HUES6 (cell line): ENCODE measurements at regions not wholly inside any gene's neighbourhood (a gene's known extent, or its start where the extent isn't known, plus 50 kb on each side); places are given as distances from the start of the nearest gene placed in this dataset.

Experiments used
- H3K27ac ChIP-seq: 2 replicates; pipeline ENCODE4 v1.7.0; 2013; ENCODE audit warnings: low read depth, mild to moderate bottlenecking, low read length, inconsistent platforms
- H3K27me3 ChIP-seq: 2 replicates; pipeline ENCODE4 v1.6.1; 2013; ENCODE audit warnings: low read length; ENCODE audit not compliant: control insufficient read depth, insufficient read depth
- H3K36me3 ChIP-seq: 2 replicates; pipeline ENCODE4 v1.6.1; 2013; ENCODE audit warnings: low read length; ENCODE audit not compliant: control insufficient read depth, insufficient read depth
- H3K4me1 ChIP-seq: 2 replicates; pipeline ENCODE4 v1.6.1; 2013; ENCODE audit warnings: low read length; ENCODE audit not compliant: control insufficient read depth, insufficient read depth
- H3K4me3 ChIP-seq: 2 replicates; pipeline ENCODE4 v1.5.1; 2013; ENCODE audit warnings: low read depth, low read length
- H3K9ac ChIP-seq: one replicate; pipeline ENCODE4 v1.6.1; 2013; ENCODE audit warnings: mild to moderate bottlenecking, low read length
- H3K9me3 ChIP-seq: 2 replicates; pipeline ENCODE4 v1.6.1; 2013; ENCODE audit warnings: low read depth, low read length; ENCODE audit not compliant: control insufficient read depth, insufficient read depth

- no peaks in the 10 kb centered on the region for H3K36me3 ChIP-seq
- no peaks in the 10 kb centered on the region for H3K27me3 ChIP-seq
- H3K4me1 ChIP-seq: no peaks in the 10 kb centered on the region; the same call in 1 of the 2 replicates
- no peak overlapping the region for H3K27ac ChIP-seq
- H3K4me3 ChIP-seq: no peak overlapping the region
- no peaks in the 10 kb centered on the region for H3K9me3 ChIP-seq
- no peak overlapping the region for H3K9ac ChIP-seq
Measured at GRCh38 chr4:41409594-41409895, 128.4 kb upstream of the LIMCH1 start.

- no peaks in the 10 kb centered on the region for H3K27me3 ChIP-seq
- H3K36me3 ChIP-seq: no peaks in the 10 kb centered on the region
- H3K4me1 ChIP-seq: no peaks in the 10 kb centered on the region; the same call in 1 of the 2 replicates
- no peaks in the 10 kb centered on the region for H3K9me3 ChIP-seq
- no peak overlapping the region for H3K27ac ChIP-seq
- no peak overlapping the region for H3K4me3 ChIP-seq
- H3K9ac ChIP-seq: no peak overlapping the region
Measured at GRCh38 chr4:41410049-41410448, 127.9 kb upstream of the LIMCH1 start.

GRCh38 chr4:41413670-41414411, 124.1 kb upstream of the LIMCH1 start:
- H3K27me3 ChIP-seq: no peaks in the 10 kb centered on the region
- no peak overlapping the region for H3K9ac ChIP-seq
- H3K9me3 ChIP-seq: no peaks in the 10 kb centered on the region
- H3K4me1 ChIP-seq: peaks cover 9% of the 10 kb centered on the region; the same call in 1 of the 2 replicates
- H3K27ac ChIP-seq: no peak overlapping the region
- no peaks in the 10 kb centered on the region for H3K36me3 ChIP-seq
- no peak overlapping the region for H3K4me3 ChIP-seq

GRCh38 chr4:41414412-41414779, 123.6 kb upstream of the LIMCH1 start:
- Histone ChIP-seq H3K36me3 (no peaks in the 10 kb centered on the region), H3K27me3 (no peaks in the 10 kb centered on the region), H3K9me3 (no peaks in the 10 kb centered on the region), H3K27ac (no peak overlapping the region), H3K4me3 (no peak overlapping the region), H3K9ac (no peak overlapping the region), H3K4me1 (peaks cover 9% of the 10 kb centered on the region; the same call in 1 of the 2 replicates)

GRCh38 chr4:41418444-41418843, 119.5 kb upstream of the LIMCH1 start:
- Histone ChIP-seq H3K36me3 (no peaks in the 10 kb centered on the region), H3K4me3 (no peak overlapping the region), H3K27me3 (no peaks in the 10 kb centered on the region), H3K4me1 (peaks cover 13% of the 10 kb centered on the region; the same call in 1 of the 2 replicates), H3K9me3 (no peaks in the 10 kb centered on the region), H3K27ac (no peak overlapping the region), H3K9ac (no peak overlapping the region)

GRCh38 chr4:41420541-41420940, 117.4 kb upstream of the LIMCH1 start:
- H3K9ac ChIP-seq: no peak overlapping the region
- peaks cover 13% of the 10 kb centered on the region; the same call in 1 of the 2 replicates for H3K4me1 ChIP-seq
- no peaks in the 10 kb centered on the region for H3K9me3 ChIP-seq
- H3K36me3 ChIP-seq: no peaks in the 10 kb centered on the region
- H3K27ac ChIP-seq: no peak overlapping the region
- H3K27me3 ChIP-seq: no peaks in the 10 kb centered on the region
- H3K4me3 ChIP-seq: no peak overlapping the region

GRCh38 chr4:41423117-41423516, 114.8 kb upstream of the LIMCH1 start:
- Histone ChIP-seq H3K27me3 (no peaks in the 10 kb centered on the region), H3K4me1 (peaks cover 24% of the 10 kb centered on the region), H3K9me3 (no peaks in the 10 kb centered on the region), H3K27ac (no peak overlapping the region), H3K36me3 (no peaks in the 10 kb centered on the region), H3K9ac (no peak overlapping the region), H3K4me3 (no peak overlapping the region)

- no peaks in the 10 kb centered on the region for H3K36me3 ChIP-seq
- peaks cover 27% of the 10 kb centered on the region for H3K4me1 ChIP-seq
- peaks cover 3% of the 10 kb centered on the region; the same call in 1 of the 2 replicates for H3K9me3 ChIP-seq
- H3K27ac ChIP-seq: no peak overlapping the region
- no peak overlapping the region for H3K4me3 ChIP-seq
- no peaks in the 10 kb centered on the region for H3K27me3 ChIP-seq
- no peak overlapping the region for H3K9ac ChIP-seq
Measured at GRCh38 chr4:41424522-41424921, 113.4 kb upstream of the LIMCH1 start.

GRCh38 chr4:41425650-41426049, 112.3 kb upstream of the LIMCH1 start:
- no peak overlapping the region for H3K9ac ChIP-seq
- H3K27me3 ChIP-seq: no peaks in the 10 kb centered on the region
- H3K4me1 ChIP-seq: peaks cover 28% of the 10 kb centered on the region
- no peak overlapping the region for H3K4me3 ChIP-seq
- peaks cover 7% of the 10 kb centered on the region; the same call in 1 of the 2 replicates for H3K9me3 ChIP-seq
- H3K36me3 ChIP-seq: no peaks in the 10 kb centered on the region
- no peak overlapping the region for H3K27ac ChIP-seq

- Histone ChIP-seq H3K27ac (no peak overlapping the region), H3K4me1 (peaks cover 36% of the 10 kb centered on the region), H3K4me3 (no peak overlapping the region), H3K9me3 (peaks cover 7% of the 10 kb centered on the region; the same call in 1 of the 2 replicates), H3K36me3 (no peaks in the 10 kb centered on the region), H3K9ac (no peak overlapping the region), H3K27me3 (no peaks in the 10 kb centered on the region)
Measured at GRCh38 chr4:41426539-41426938, 111.4 kb upstream of the LIMCH1 start.

GRCh38 chr4:41427306-41427882, 110.6 kb upstream of the LIMCH1 start:
- Histone ChIP-seq H3K4me3 (no peak overlapping the region), H3K4me1 (peaks cover 45% of the 10 kb centered on the region), H3K9me3 (peaks cover 7% of the 10 kb centered on the region; the same call in 1 of the 2 replicates), H3K36me3 (no peaks in the 10 kb centered on the region), H3K9ac (no peak overlapping the region), H3K27ac (no peak overlapping the region), H3K27me3 (no peaks in the 10 kb centered on the region)
